GM12892 (cell line): ENCODE measurements at regions not wholly inside any gene's neighbourhood (a gene's known extent, or its start where the extent isn't known, plus 50 kb on each side); places are given as distances from the start of the nearest gene placed in this dataset.

Source experiments
- POLR2A ChIP-seq: IDR thresholded peaks from 2 replicates; pipeline ENCODE4 v1.6.1; 2011; ENCODE audit warnings: low read depth, low read length, control low read depth
- POLR2AphosphoS5 ChIP-seq: IDR thresholded peaks from 2 replicates; pipeline ENCODE4 v1.6.1; 2011; ENCODE audit warnings: low read depth, low read length, control low read depth
- TAF1 ChIP-seq: IDR thresholded peaks from 2 replicates; pipeline ENCODE4 v1.6.1; 2011; ENCODE audit warnings: low read depth, mild to moderate bottlenecking, control low read depth, low read length, borderline replicate concordance

DNA sequence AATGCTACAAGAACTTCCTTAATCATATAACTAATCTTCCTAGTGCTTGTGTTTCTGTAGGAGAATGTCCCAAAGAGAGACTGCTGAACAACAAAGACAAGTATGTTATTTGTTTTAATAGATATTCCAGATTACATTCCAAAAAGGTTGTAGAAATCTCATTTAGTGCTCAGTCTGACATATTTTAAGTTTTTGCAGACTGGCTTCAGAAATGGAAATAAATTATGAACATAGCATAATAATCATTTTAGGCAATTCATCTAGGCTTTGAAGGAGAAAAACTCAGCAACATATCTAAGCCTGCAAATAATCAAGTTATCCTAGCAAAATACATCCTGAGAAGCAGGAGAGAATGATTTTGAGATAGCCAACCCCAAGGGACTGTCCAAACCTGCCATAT lies 171.6 kb upstream of the CDH5 start:
- TF ChIP-seq POLR2A (no peak), POLR2AphosphoS5 (no peak), TAF1 (no peak)
